Esophagus squamous epithelium (tissue), 4 donors: ENCODE measurements at regions not wholly inside any gene's neighbourhood (a gene's known extent, or its start where the extent isn't known, plus 50 kb on each side); places are given as distances from the start of the nearest gene placed in this dataset.

Experiments
- POLR2A ChIP-seq, 4 donors: fragments of 450-650 bp; IDR thresholded peaks; one replicate each; pipeline ENCODE4 v1.6.1; 2017; ENCODE audit warnings: antibody characterized with exemption in 4 of 4, mild to moderate bottlenecking in 4 of 4, moderate library complexity in 3 of 4
- TF ChIP-seq, protein P1 (sequence below), 6 experiments: fragments of 450-650 bp in 4 of 6; fragments of 200-600 bp in 2 of 6; sonication (generic) in 2 of 6; IDR thresholded peaks; one replicate each; pipeline ENCODE4 v1.5.1; 2016 to 2019; ENCODE audit warnings: antibody characterized with exemption in 6 of 6, mild to moderate bottlenecking in 4 of 6, moderate library complexity in 4 of 6

DNA sequence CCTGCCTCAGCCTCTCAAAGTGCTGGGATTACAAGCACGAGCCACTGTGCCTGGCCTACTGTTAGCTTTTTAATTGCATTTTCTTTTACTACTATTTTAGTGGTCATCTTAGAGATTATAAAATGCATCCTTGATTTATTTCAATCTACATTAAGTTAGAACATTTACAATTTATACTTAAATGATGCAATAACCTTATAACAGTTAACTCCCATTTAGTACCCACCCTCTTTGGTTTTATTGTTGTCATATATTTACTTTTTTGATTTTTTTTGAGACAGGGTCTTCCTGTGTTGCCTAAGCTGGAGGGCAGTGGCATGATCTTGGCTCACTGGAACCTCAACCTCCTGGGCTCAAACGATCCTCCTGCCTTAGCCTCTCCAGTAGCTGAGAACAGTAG is 77.3 kb downstream of the PPCDC start:
- no peak for TF ChIP-seq POLR2A (IDR thresholded peaks at IDR 0.05)
- TF ChIP-seq, protein P1, sequence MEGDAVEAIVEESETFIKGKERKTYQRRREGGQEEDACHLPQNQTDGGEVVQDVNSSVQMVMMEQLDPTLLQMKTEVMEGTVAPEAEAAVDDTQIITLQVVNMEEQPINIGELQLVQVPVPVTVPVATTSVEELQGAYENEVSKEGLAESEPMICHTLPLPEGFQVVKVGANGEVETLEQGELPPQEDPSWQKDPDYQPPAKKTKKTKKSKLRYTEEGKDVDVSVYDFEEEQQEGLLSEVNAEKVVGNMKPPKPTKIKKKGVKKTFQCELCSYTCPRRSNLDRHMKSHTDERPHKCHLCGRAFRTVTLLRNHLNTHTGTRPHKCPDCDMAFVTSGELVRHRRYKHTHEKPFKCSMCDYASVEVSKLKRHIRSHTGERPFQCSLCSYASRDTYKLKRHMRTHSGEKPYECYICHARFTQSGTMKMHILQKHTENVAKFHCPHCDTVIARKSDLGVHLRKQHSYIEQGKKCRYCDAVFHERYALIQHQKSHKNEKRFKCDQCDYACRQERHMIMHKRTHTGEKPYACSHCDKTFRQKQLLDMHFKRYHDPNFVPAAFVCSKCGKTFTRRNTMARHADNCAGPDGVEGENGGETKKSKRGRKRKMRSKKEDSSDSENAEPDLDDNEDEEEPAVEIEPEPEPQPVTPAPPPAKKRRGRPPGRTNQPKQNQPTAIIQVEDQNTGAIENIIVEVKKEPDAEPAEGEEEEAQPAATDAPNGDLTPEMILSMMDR (IDR thresholded peaks at IDR 0.05): no peak
